ENCODE measurements at regions not wholly inside any gene's neighbourhood (a gene's known extent, or its start where the extent isn't known, plus 50 kb on each side); places are given as distances from the start of the nearest gene placed in this dataset.

DNA sequence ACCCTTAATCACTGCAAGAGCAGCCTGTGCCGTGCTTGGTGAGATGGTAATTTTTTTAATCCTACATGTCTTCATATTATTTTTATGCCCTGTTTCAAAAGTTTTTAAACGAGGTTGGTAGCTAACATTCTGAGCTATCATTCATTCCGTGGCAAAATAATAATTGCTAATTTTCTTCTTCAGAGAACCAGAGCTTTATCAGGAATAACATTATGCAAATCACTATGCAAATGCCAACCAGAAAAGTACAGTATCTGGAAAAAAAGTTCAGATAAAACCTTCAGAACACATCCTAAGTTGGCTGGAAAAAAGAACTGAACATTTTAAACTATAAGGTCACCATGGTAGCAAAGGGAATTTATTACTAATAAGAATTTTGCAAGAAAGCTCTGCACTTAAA lies 165.1 kb upstream of the NABP1 start:
- TF ChIP-seq, protein P1, sequence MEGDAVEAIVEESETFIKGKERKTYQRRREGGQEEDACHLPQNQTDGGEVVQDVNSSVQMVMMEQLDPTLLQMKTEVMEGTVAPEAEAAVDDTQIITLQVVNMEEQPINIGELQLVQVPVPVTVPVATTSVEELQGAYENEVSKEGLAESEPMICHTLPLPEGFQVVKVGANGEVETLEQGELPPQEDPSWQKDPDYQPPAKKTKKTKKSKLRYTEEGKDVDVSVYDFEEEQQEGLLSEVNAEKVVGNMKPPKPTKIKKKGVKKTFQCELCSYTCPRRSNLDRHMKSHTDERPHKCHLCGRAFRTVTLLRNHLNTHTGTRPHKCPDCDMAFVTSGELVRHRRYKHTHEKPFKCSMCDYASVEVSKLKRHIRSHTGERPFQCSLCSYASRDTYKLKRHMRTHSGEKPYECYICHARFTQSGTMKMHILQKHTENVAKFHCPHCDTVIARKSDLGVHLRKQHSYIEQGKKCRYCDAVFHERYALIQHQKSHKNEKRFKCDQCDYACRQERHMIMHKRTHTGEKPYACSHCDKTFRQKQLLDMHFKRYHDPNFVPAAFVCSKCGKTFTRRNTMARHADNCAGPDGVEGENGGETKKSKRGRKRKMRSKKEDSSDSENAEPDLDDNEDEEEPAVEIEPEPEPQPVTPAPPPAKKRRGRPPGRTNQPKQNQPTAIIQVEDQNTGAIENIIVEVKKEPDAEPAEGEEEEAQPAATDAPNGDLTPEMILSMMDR (IDR thresholded peaks at IDR 0.05), result no peak
- TF ChIP-seq POLR2A (IDR thresholded peaks at IDR 0.05), result no peak

Data from lower leg skin (tissue), 3 donors.